K562 (cell line): ENCODE measurements at regions not wholly inside any gene's neighbourhood (a gene's known extent, or its start where the extent isn't known, plus 50 kb on each side); places are given as distances from the start of the nearest gene placed in this dataset.
"Not testable (repeated sequence)": the region's sequence is repeated elsewhere in the genome, so short reads cannot be mapped to it uniquely, and the experiment has no call there.

Experiments used
- ATAC-seq: fragments of 200-7000 bp; cut with Tn5 transposase; 3 replicates; pipeline ENCODE4 v1.9.1; 2020; ENCODE audit warnings: moderate library complexity
- BruUV-seq: library from RNA; stranded (reverse); fragments of 400-500 nt; replicated peaks from 2 replicates; lab custom pipeline; 2021; lab: Mats Ljungman, UMichigan
- CTCF ChIA-PET: fragments of 300-600 bp; formaldehyde crosslinking; extraction: SDS; loops from one replicate; lab custom pipeline; 2021; ENCODE audit warnings: low intra/inter-chr PET ratio; lab: Yijun Ruan, JAX
- POLR2A ChIA-PET: fragments of 300-600, 350-650 bp; sonication (Branson Sonifier 250); formaldehyde crosslinking; extraction: SDS; loops from one replicate; lab custom pipeline; 2021; ENCODE audit warnings: antibody characterized with exemption, inconsistent platforms; lab: Yijun Ruan, JAX
- DNase-seq, 4 experiments: peaks; one replicate each; pipeline versions ENCODE4 v3.0.0 to v3.0.0-alpha.2; 2011 to 2018; ENCODE audit warnings: low spot score in 3 of 4, mixed read lengths in 3 of 4; ENCODE audit errors: extremely low read depth in 1 of 4
- FAIRE-seq: peaks from 2 replicates; lab custom pipeline; 2011; peaks lifted over from hg19 to GRCh38; lab: Jason Lieb, UNC
- H2AFZ ChIP-seq: 2 replicates; pipeline ENCODE4 v1.6.0; 2011; ENCODE audit warnings: low read depth, low read length, control low read depth, inconsistent platforms
- H3K27ac ChIP-seq: fragments of 200-600 bp; 3 replicates; pipeline ENCODE4 v1.8.0; 2011; ENCODE audit warnings: low read depth, mild to moderate bottlenecking, control low read depth, inconsistent platforms, low read length, moderate library complexity, mixed read lengths; ENCODE audit errors: extremely low read depth
- H3K27me3 ChIP-seq, 2 experiments: fragments of 300-600 bp in 1 of 2; 2 replicates in 1 of 2; 3 replicates in 1 of 2; pipeline versions ENCODE4 v1.6.0 to v1.8.0; 2011; ENCODE audit warnings: inconsistent platforms in 2 of 2, low read length in 2 of 2, mild to moderate bottlenecking in 1 of 2, mixed read lengths in 1 of 2, moderate library complexity in 1 of 2; ENCODE audit not compliant: control insufficient read depth in 2 of 2, insufficient read depth in 2 of 2
- H3K36me3 ChIP-seq: fragments of 300-600 bp; 3 replicates; pipeline ENCODE4 v1.8.0; 2011; ENCODE audit warnings: mild to moderate bottlenecking, low read length, inconsistent platforms; ENCODE audit not compliant: control insufficient read depth, insufficient read depth
- H3K4me1 ChIP-seq, 2 experiments: fragments of 200-600 bp in 1 of 2; replicated peaks in 1 of 2; 2 replicates in 1 of 2; 3 replicates in 1 of 2; pipeline versions ENCODE4 v1.5.1 to v1.8.0; 2011; ENCODE audit warnings: inconsistent platforms in 2 of 2, low read length in 2 of 2, mild to moderate bottlenecking in 1 of 2, mixed read lengths in 1 of 2, moderate library complexity in 1 of 2; ENCODE audit not compliant: control insufficient read depth in 2 of 2, insufficient read depth in 2 of 2
- H3K4me2 ChIP-seq: 2 replicates; pipeline ENCODE4 v1.6.1; 2011; ENCODE audit warnings: low read length, control low read depth, inconsistent platforms, mixed read lengths; ENCODE audit not compliant: insufficient read depth
- H3K4me3 ChIP-seq: fragments of 200-600 bp; sonication (generic), shearing (Covaris generic); 2 replicates; pipeline ENCODE4 v1.5.1; 2016; ENCODE audit warnings: control low read depth, inconsistent platforms
- H3K79me2 ChIP-seq: fragments of 200-600 bp; 3 replicates; pipeline ENCODE4 v1.8.0; 2011; ENCODE audit warnings: low read length, inconsistent platforms; ENCODE audit not compliant: control insufficient read depth, insufficient read depth
- H3K9ac ChIP-seq, 2 experiments: 2 replicates each; pipeline versions ENCODE4 v1.6.0 to v1.6.1; 2011; ENCODE audit warnings: low read depth in 2 of 2, low read length in 2 of 2, control low read depth in 1 of 2, inconsistent platforms in 1 of 2, mild to moderate bottlenecking in 1 of 2, mixed read lengths in 1 of 2; ENCODE audit not compliant: insufficient read depth in 1 of 2
- H3K9me1 ChIP-seq: one replicate; pipeline ENCODE4 v1.6.0; 2011; ENCODE audit warnings: inconsistent platforms, mild to moderate bottlenecking, low read length, moderate library complexity; ENCODE audit not compliant: control insufficient read depth, insufficient read depth
- H3K9me3 ChIP-seq: replicated peaks from 2 replicates; pipeline ENCODE4 v1.5.1; 2011; ENCODE audit warnings: low read depth, low read length, inconsistent platforms; ENCODE audit not compliant: control insufficient read depth, insufficient read depth
- H4K20me1 ChIP-seq: replicated peaks from 2 replicates; pipeline ENCODE4 v1.6.1; 2011; ENCODE audit warnings: low read length, inconsistent platforms, mixed read lengths; ENCODE audit not compliant: control insufficient read depth, insufficient read depth
- BRF1 ChIP-seq: IDR thresholded peaks from 3 replicates; pipeline ENCODE4 v1.6.1; 2011; ENCODE audit warnings: borderline replicate concordance, mild to moderate bottlenecking; ENCODE audit not compliant: insufficient read length; ENCODE audit errors: extremely low read depth
- CBX8 ChIP-seq: fragments of 200-600 bp; sonication (generic); IDR thresholded peaks from 2 replicates; pipeline ENCODE4 v1.6.1; 2012; ENCODE audit warnings: borderline replicate concordance, mixed run types, low read depth, mild to moderate bottlenecking, moderate library complexity, mixed read lengths, low read length, control low read depth, inconsistent platforms; ENCODE audit not compliant: poor library complexity, severe bottlenecking; ENCODE audit errors: extremely low read depth
- HLTF ChIP-seq: fragments of 450-650 bp; IDR thresholded peaks from 2 replicates; pipeline ENCODE4 v1.6.1; 2016
- PHTF2 ChIP-seq: fragments of 250-450 bp; sonication (Bioruptor Pico); IDR thresholded peaks from 2 replicates; pipeline ENCODE4 v1.5.0; 2021; ENCODE audit warnings: mild to moderate bottlenecking
- WGBS: fragments of 100-300 bp; shearing (Covaris generic); methylation state at CpG from one replicate; pipeline ENCODE4 v1.1.6; 2016; ENCODE audit warnings: low coverage, mixed read lengths; ENCODE audit not compliant: insufficient coverage; ENCODE audit errors: missing lambda C conversion rate; 5-methylcytosine and 5-hydroxymethylcytosine counted together
- in situ Hi-C: fragments of 300-500 bp; cut with MboI; formaldehyde crosslinking; loops from 4 replicates; pipeline ENCODE4 v1.15.0; 2018; ENCODE audit warnings: inconsistent platforms, mixed read lengths
- intact Hi-C: fragments of 100-400 bp; cut with micrococcal nuclease; formaldehyde crosslinking; loops from 2 replicates; pipeline ENCODE4 v1.14.2; 2022
- TF ChIP-seq, protein P1 (sequence below): sonication (generic); formaldehyde crosslinking; IDR thresholded peaks from 2 replicates; pipeline ENCODE4 v1.8.0; 2022; ENCODE audit warnings: mild to moderate bottlenecking, missing genetic modification reagents, borderline replicate concordance
- TF ChIP-seq, protein P2 (sequence below): sonication (generic); formaldehyde crosslinking; IDR thresholded peaks from 2 replicates; pipeline ENCODE4 v1.8.1; 2022; ENCODE audit warnings: missing genetic modification reagents

DNA sequence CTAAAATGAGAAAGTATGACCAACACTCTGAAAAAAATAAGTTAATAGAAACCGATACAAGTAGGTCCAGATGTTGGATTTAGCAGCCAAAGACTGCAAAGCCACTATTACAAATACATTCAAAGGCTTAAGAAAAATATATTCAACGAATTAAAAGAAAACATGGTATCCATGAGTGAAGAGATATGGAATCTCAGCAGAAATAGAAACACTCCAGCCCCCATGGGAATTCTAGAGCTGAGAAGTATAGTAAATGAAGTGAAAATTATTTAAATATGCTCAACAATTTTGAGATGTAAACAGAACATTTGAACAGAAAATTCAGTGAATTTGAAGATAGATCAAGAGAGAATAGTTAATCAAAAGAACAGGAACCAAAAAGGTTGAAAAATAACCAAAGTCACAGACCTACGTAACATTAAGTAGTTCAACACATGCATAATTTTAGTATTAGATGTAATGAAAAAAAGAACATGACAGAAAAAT, 72.0 kb upstream of the WIPF3 start:
- intact Hi-C loops (no loop called here), in situ Hi-C loops (no loop called here)
- no peaks in the 10 kb centered on the region for H3K9me1 ChIP-seq
- FAIRE-seq, result no peak
- no peak for ATAC-seq
- no peaks in the 10 kb centered on the region for H4K20me1 ChIP-seq
- H3K27ac ChIP-seq, result no peak overlapping the region
- no TSS peak for BruUV-seq
- 28% methylated on average over 3 of the region's 3 CpGs for WGBS
- CTCF ChIA-PET, result no interaction called here
- no peaks in the 10 kb centered on the region for H3K36me3 ChIP-seq
- H3K9ac ChIP-seq, result no peak overlapping the region
- no peaks in the 10 kb centered on the region for H3K9me3 ChIP-seq
- no peaks in the 10 kb centered on the region for H3K27me3 ChIP-seq
- no peak for DNase-seq
- H3K79me2 ChIP-seq, result no peaks in the 10 kb centered on the region
- POLR2A ChIA-PET, result no interaction called here
- no peak overlapping the region for H3K4me3 ChIP-seq
- H3K4me2 ChIP-seq, result no peak overlapping the region
- no peak for TF ChIP-seq HLTF
- TF ChIP-seq, protein P1, sequence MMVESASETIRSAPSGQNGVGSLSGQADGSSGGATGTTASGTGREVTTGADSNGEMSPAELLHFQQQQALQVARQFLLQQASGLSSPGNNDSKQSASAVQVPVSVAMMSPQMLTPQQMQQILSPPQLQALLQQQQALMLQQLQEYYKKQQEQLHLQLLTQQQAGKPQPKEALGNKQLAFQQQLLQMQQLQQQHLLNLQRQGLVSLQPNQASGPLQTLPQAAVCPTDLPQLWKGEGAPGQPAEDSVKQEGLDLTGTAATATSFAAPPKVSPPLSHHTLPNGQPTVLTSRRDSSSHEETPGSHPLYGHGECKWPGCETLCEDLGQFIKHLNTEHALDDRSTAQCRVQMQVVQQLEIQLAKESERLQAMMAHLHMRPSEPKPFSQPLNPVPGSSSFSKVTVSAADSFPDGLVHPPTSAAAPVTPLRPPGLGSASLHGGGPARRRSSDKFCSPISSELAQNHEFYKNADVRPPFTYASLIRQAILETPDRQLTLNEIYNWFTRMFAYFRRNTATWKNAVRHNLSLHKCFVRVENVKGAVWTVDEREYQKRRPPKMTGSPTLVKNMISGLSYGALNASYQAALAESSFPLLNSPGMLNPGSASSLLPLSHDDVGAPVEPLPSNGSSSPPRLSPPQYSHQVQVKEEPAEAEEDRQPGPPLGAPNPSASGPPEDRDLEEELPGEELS (CRISPR knock-in tag), result no peak
- TF ChIP-seq BRF1, result no peak
- TF ChIP-seq, protein P2, sequence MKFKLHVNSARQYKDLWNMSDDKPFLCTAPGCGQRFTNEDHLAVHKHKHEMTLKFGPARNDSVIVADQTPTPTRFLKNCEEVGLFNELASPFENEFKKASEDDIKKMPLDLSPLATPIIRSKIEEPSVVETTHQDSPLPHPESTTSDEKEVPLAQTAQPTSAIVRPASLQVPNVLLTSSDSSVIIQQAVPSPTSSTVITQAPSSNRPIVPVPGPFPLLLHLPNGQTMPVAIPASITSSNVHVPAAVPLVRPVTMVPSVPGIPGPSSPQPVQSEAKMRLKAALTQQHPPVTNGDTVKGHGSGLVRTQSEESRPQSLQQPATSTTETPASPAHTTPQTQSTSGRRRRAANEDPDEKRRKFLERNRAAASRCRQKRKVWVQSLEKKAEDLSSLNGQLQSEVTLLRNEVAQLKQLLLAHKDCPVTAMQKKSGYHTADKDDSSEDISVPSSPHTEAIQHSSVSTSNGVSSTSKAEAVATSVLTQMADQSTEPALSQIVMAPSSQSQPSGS (CRISPR knock-in tag), result no peak
- TF ChIP-seq CBX8, result peak; percentile 38
- TF ChIP-seq PHTF2, result no peak
- H2AFZ ChIP-seq, result no peak overlapping the region
- no peaks in the 10 kb centered on the region for H3K4me1 ChIP-seq

DNA sequence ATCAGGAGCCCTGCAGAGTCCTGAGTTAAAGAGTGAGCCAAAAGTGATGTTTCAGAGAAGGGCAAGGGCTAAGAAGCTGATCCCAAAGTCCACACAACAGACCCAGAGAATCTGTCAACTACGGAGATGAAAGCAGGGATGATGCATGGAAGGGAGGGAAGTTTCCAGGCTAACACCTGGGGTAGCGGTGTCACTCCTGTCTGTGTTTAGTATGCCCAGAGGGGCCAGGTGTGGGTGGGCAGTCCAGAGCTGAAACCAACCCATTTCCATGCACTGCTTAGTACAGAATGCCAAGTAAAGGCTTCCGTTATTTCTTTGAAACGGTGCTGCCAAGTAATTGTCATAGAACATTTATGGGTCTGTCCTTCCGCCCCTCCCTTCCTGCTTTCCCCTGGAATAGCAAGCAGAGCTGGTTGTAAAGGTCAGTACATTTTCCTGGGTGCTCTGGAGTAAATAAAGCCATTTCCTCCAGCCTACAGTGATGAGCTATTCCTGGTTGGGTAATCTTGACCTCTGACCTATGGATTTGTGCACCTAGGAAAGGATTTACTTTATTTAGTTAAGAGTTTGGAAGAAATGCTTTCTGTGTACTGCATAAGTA, 58.6 kb upstream of the WIPF3 start:
- H3K36me3 ChIP-seq, H3K4me3 ChIP-seq, DNase-seq, H3K27ac ChIP-seq, H3K79me2 ChIP-seq, BruUV-seq, H4K20me1 ChIP-seq, H3K4me2 ChIP-seq, ATAC-seq, H3K9ac ChIP-seq, H3K9me1 ChIP-seq, H2AFZ ChIP-seq, FAIRE-seq, H3K9me3 ChIP-seq, H3K27me3 ChIP-seq: not testable (repeated sequence)
- ChIA-PET POLR2A (interaction anchor here (0.6 kb wide), 1 partner anchor 15 kb away, joined by 3 read pairs; no protein-coding TSS in a partner anchor), CTCF (interaction anchor here (0.7 to 1.0 kb wide), 2 partner anchors 130 to 174 kb away, joined by 3 to 4 read pairs; no protein-coding TSS in a partner anchor)
- peaks cover 6 to 15% of the 10 kb centered on the region in 2 experiments; a peak in 2 of 5 replicates for H3K4me1 ChIP-seq
- 34% methylated on average over 4 of the region's 5 CpGs for WGBS
- in situ Hi-C loops (loop anchor here (5.0 kb wide), 1 partner anchor 105 kb away; no protein-coding TSS in a partner anchor), intact Hi-C loops (loop anchor here (1.0 to 2.0 kb wide), 5 partner anchors 67 to 315 kb away; no protein-coding TSS in a partner anchor)
